ENCODE measurements at regions not wholly inside any gene's neighbourhood (a gene's known extent, or its start where the extent isn't known, plus 50 kb on each side); places are given as distances from the start of the nearest gene placed in this dataset.

DNA sequence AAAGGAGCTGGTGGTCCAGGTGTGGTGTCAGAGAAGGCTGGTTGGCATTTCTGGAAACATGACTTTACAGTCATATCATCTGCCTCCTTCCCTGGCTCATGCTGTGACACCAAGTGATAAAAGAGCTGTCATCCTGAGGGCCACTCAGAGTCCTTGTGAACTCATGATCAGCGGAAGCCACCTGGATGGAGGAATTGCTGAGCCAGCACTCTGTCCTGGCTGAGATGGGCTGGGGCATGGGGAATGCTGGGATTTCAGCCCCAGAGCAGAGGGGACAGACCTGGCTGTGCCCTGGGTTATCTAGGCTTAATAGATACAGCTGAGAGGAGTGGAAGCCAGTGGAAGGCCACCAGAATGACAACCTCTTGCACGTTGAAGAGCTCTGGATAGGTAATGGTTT is 214.3 kb downstream of the DHX35 start:
- H3K36me3 ChIP-seq, result no peaks in the 10 kb centered on the region

GRCh38 chr20:39170896-39171463 is 208.8 kb downstream of the DHX35 start:
- Histone ChIP-seq H3K9me3 (no peaks in the 10 kb centered on the region), H3K36me3 (no peaks in the 10 kb centered on the region), H3K4me3 (no peak overlapping the region), H3K4me1 (no peaks in the 10 kb centered on the region), H3K27me3 (no peaks in the 10 kb centered on the region), H3K27ac (no peak overlapping the region)
- no peak for TF ChIP-seq EP300 (IDR thresholded peaks at IDR 0.05)
- TF ChIP-seq, protein P1, sequence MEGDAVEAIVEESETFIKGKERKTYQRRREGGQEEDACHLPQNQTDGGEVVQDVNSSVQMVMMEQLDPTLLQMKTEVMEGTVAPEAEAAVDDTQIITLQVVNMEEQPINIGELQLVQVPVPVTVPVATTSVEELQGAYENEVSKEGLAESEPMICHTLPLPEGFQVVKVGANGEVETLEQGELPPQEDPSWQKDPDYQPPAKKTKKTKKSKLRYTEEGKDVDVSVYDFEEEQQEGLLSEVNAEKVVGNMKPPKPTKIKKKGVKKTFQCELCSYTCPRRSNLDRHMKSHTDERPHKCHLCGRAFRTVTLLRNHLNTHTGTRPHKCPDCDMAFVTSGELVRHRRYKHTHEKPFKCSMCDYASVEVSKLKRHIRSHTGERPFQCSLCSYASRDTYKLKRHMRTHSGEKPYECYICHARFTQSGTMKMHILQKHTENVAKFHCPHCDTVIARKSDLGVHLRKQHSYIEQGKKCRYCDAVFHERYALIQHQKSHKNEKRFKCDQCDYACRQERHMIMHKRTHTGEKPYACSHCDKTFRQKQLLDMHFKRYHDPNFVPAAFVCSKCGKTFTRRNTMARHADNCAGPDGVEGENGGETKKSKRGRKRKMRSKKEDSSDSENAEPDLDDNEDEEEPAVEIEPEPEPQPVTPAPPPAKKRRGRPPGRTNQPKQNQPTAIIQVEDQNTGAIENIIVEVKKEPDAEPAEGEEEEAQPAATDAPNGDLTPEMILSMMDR (IDR thresholded peaks at IDR 0.05), result no peak
- TF ChIP-seq POLR2AphosphoS5 (IDR thresholded peaks at IDR 0.05), result no peak
- no peak for TF ChIP-seq POLR2A (IDR thresholded peaks at IDR 0.05)
- DNase-seq, result no peak
- WGBS, 2 donors, result 76 to 81% methylated on average over 2 of the region's 2 CpGs
- intact Hi-C loops (cut with DNase I), result no loop called here

More for the DNA sequence above, 214.3 kb downstream of the DHX35 start:
- DNase-seq, result no peak
- no peak overlapping the region for H3K4me3 ChIP-seq
- H3K4me1 ChIP-seq, result peaks cover 0 to 10% (median 7%) of the 10 kb centered on the region in 4 donors
- H3K27me3 ChIP-seq, result no peaks in the 10 kb centered on the region
- TF ChIP-seq, protein P1 (IDR thresholded peaks at IDR 0.05), result no peak
- no peak for TF ChIP-seq POLR2A (IDR thresholded peaks at IDR 0.05)
- TF ChIP-seq EP300 (IDR thresholded peaks at IDR 0.05), result no peak
- TF ChIP-seq POLR2AphosphoS5 (IDR thresholded peaks at IDR 0.05), result no peak
- intact Hi-C loops (cut with DNase I), result no loop called here
- H3K9me3 ChIP-seq, result no peaks in the 10 kb centered on the region
- no peak overlapping the region for H3K27ac ChIP-seq
- WGBS, 2 donors, result 81 to 88% methylated on average over 2 of the region's 2 CpGs

DNA sequence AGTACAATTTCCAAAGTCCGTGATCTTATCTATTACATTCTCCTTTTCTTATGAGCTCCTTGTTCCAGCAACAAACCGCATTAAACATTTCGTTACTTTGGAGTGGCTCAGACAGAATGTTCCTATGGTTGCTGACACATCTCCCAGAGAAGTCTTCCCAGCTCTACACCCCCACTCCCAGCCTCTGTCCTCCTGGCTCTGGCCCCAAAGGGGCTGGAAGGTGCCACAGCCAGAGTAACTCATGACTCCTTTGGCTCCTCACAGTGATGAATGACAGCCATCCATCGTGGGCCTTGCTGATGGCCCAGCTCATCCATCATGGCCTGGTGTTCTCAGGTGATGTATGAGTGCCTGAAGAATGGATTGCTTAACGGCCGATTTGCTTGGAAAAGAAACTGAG is 203.0 kb downstream of the DHX35 start:
- DNase-seq, result no peak
- Histone ChIP-seq H3K27ac (no peak overlapping the region), H3K36me3 (no peaks in the 10 kb centered on the region), H3K4me1 (no peaks in the 10 kb centered on the region), H3K27me3 (no peaks in the 10 kb centered on the region), H3K4me3 (no peak overlapping the region), H3K9me3 (no peaks in the 10 kb centered on the region)
- intact Hi-C loops (cut with DNase I), result no loop called here
- 81 to 89% methylated on average over 6 of the region's 6 CpGs for WGBS, 2 donors
- TF ChIP-seq POLR2AphosphoS5 (IDR thresholded peaks at IDR 0.05), result no peak

GRCh38 chr20:39164642-39165041 is 202.5 kb downstream of the DHX35 start:
- no peak for DNase-seq
- intact Hi-C loops (cut with DNase I), result no loop called here
- H3K36me3 ChIP-seq, result no peaks in the 10 kb centered on the region
- H3K27ac ChIP-seq, result no peak overlapping the region
- H3K4me3 ChIP-seq, result no peak overlapping the region
- TF ChIP-seq POLR2AphosphoS5 (IDR thresholded peaks at IDR 0.05) (no peak), POLR2A (IDR thresholded peaks at IDR 0.05) (no peak), EP300 (IDR thresholded peaks at IDR 0.05) (no peak)
- TF ChIP-seq, protein P1 (IDR thresholded peaks at IDR 0.05), result no peak
- H3K9me3 ChIP-seq, result no peaks in the 10 kb centered on the region
- no peaks in the 10 kb centered on the region for H3K4me1 ChIP-seq
- 49 to 66% methylated on average over 2 of the region's 2 CpGs for WGBS, 2 donors
- H3K27me3 ChIP-seq, result no peaks in the 10 kb centered on the region

DNA sequence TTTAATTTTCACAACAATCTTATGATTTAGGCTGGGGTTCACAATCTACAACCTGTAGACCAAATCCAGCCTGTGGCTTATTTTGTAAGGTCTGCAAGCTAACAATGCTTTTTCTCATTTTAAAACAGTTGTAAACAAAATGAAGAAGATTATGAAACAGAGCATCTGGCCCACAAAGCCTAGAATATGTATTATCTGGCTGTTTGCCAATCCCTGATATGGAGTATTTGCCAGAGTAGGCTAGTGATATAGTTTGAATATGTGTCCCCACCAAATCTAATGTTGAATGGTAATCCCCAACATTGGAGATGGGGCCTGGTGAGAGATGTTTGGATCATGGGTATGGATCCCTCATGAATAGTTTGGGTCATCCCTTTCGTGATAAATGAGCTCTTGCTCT is 201.8 kb downstream of the DHX35 start:
- H3K27me3 ChIP-seq, result no peaks in the 10 kb centered on the region
- TF ChIP-seq, protein P1 (IDR thresholded peaks at IDR 0.05), result no peak
- no peak for TF ChIP-seq POLR2AphosphoS5 (IDR thresholded peaks at IDR 0.05)
- no peak for TF ChIP-seq EP300 (IDR thresholded peaks at IDR 0.05)
- TF ChIP-seq POLR2A (IDR thresholded peaks at IDR 0.05), result no peak
- WGBS, 2 donors, result 86 to 87% methylated on average over 1 of the region's 1 CpG
- no peak overlapping the region for H3K27ac ChIP-seq
- no peaks in the 10 kb centered on the region for H3K9me3 ChIP-seq
- H3K36me3 ChIP-seq, result no peaks in the 10 kb centered on the region
- H3K4me1 ChIP-seq, result no peaks in the 10 kb centered on the region
- intact Hi-C loops (cut with DNase I), result no loop called here
- no peak for DNase-seq
- H3K4me3 ChIP-seq, result no peak overlapping the region

Data from sigmoid colon (tissue), 6 donors.